ENCODE measurements at regions not wholly inside any gene's neighbourhood (a gene's known extent, or its start where the extent isn't known, plus 50 kb on each side); places are given as distances from the start of the nearest gene placed in this dataset.

GRCh38 chr4:116453127-116453526 lies 632.2 kb downstream of the TRAM1L1 start:
- TF ChIP-seq, protein P1, sequence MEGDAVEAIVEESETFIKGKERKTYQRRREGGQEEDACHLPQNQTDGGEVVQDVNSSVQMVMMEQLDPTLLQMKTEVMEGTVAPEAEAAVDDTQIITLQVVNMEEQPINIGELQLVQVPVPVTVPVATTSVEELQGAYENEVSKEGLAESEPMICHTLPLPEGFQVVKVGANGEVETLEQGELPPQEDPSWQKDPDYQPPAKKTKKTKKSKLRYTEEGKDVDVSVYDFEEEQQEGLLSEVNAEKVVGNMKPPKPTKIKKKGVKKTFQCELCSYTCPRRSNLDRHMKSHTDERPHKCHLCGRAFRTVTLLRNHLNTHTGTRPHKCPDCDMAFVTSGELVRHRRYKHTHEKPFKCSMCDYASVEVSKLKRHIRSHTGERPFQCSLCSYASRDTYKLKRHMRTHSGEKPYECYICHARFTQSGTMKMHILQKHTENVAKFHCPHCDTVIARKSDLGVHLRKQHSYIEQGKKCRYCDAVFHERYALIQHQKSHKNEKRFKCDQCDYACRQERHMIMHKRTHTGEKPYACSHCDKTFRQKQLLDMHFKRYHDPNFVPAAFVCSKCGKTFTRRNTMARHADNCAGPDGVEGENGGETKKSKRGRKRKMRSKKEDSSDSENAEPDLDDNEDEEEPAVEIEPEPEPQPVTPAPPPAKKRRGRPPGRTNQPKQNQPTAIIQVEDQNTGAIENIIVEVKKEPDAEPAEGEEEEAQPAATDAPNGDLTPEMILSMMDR (IDR thresholded peaks at IDR 0.05), result no peak
- TF ChIP-seq POLR2A (IDR thresholded peaks at IDR 0.05), result no peak

Data from heart left ventricle (tissue), 13 donors.